Gastrocnemius medialis (tissue), 4 donors: ENCODE measurements at regions not wholly inside any gene's neighbourhood (a gene's known extent, or its start where the extent isn't known, plus 50 kb on each side); places are given as distances from the start of the nearest gene placed in this dataset.

ENCODE experiments used
- ATAC-seq, 2 donors: fragments of 150-250 bp; one replicate each; pipeline ENCODE4 v1.9.1; 2016
- DNase-seq, 2 donors: peaks; one replicate each; pipeline ENCODE4 v3.0.0-alpha.2; 2019
- H3K27ac ChIP-seq, 4 donors: fragments of 200-600 bp; sonication (generic); 1 replicate in 1 of 4; 2 replicates in 3 of 4; pipeline ENCODE4 v1.5.1; 2016 to 2018; ENCODE audit warnings: mild to moderate bottlenecking in 2 of 4, moderate library complexity in 1 of 4
- H3K27me3 ChIP-seq, 3 donors: fragments of 200-600 bp; sonication (generic) in 2 of 3; 1 replicate in 1 of 3; 2 replicates in 2 of 3; pipeline versions ENCODE4 v1.5.1 to v1.6.0; 2016 to 2019; ENCODE audit warnings: mild to moderate bottlenecking in 1 of 3, moderate library complexity in 1 of 3
- H3K36me3 ChIP-seq, 2 donors: fragments of 200-600 bp; sonication (generic) in 1 of 2; one replicate each; pipeline ENCODE4 v1.5.1; 2017 to 2018
- H3K4me1 ChIP-seq, 2 donors: fragments of 200-600 bp; sonication (generic) in 1 of 2; one replicate each; pipeline ENCODE4 v1.5.1; 2016 to 2017; ENCODE audit warnings: mild to moderate bottlenecking in 2 of 2
- H3K4me3 ChIP-seq, 4 donors: fragments of 200-600 bp; sonication (generic) in 3 of 4; 1 replicate in 1 of 4; 2 replicates in 3 of 4; pipeline ENCODE4 v1.5.1; 2016 to 2019; ENCODE audit warnings: mild to moderate bottlenecking in 2 of 4
- H3K9me3 ChIP-seq, 3 donors: fragments of 200-600 bp; sonication (generic) in 2 of 3; 1 replicate in 1 of 3; 2 replicates in 2 of 3; pipeline ENCODE4 v1.5.1; 2016 to 2019
- POLR2A ChIP-seq, 2 donors: fragments of 450-650 bp; IDR thresholded peaks; one replicate each; pipeline ENCODE4 v1.6.1; 2017; ENCODE audit warnings: antibody characterized with exemption in 2 of 2, mild to moderate bottlenecking in 2 of 2, moderate library complexity in 2 of 2
- in situ Hi-C, 4 donors: fragments of 200-750 bp; cut with MboI; loops; one replicate each; pipeline versions ENCODE4 v1.15.0 to v1.8.0; 2017; ENCODE audit warnings: low sequenced_read_pairs in 4 of 4
- intact Hi-C: fragments of 100-400 bp; cut with DNase I; formaldehyde crosslinking; loops from one replicate; pipeline ENCODE4 v1.15.1; 2023; ENCODE audit warnings: low total_unique reads
- TF ChIP-seq, protein P1 (sequence below), 5 experiments: fragments of 450-650 bp in 3 of 5; fragments of 200-600 bp in 2 of 5; sonication (generic) in 2 of 5; IDR thresholded peaks in 4 of 5; conservative IDR thresholded peaks in 1 of 5; 1 replicate in 4 of 5; 2 replicates in 1 of 5; pipeline ENCODE4 v1.5.1; 2016 to 2019; ENCODE audit warnings: antibody characterized with exemption in 5 of 5, mild to moderate bottlenecking in 3 of 5, moderate library complexity in 3 of 5

DNA sequence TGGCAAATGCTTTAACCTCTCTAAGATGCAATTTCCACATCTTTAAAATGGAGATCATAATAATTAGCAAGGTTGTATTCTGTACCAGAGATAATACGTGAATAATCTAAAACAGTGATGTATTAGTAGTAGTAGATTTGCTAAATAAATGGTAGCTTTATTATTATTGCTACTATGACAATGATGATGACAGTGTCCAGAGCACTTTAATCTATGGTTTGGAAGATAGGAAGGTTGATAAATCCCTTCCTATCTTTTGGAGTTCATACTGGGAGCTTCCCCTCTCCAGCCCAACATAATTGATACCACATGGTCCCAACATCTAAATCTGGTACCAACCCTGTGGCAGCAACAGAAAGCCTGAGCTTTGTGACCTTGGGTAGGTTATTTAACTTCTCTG lies 267.8 kb downstream of the FAT3 start:
- Histone ChIP-seq H3K27me3 (no peaks in the 10 kb centered on the region), H3K4me1 (no peaks in the 10 kb centered on the region), H3K36me3 (no peaks in the 10 kb centered on the region), H3K27ac (no peak overlapping the region), H3K4me3 (no peak overlapping the region), H3K9me3 (no peaks in the 10 kb centered on the region)
- TF ChIP-seq, protein P1, sequence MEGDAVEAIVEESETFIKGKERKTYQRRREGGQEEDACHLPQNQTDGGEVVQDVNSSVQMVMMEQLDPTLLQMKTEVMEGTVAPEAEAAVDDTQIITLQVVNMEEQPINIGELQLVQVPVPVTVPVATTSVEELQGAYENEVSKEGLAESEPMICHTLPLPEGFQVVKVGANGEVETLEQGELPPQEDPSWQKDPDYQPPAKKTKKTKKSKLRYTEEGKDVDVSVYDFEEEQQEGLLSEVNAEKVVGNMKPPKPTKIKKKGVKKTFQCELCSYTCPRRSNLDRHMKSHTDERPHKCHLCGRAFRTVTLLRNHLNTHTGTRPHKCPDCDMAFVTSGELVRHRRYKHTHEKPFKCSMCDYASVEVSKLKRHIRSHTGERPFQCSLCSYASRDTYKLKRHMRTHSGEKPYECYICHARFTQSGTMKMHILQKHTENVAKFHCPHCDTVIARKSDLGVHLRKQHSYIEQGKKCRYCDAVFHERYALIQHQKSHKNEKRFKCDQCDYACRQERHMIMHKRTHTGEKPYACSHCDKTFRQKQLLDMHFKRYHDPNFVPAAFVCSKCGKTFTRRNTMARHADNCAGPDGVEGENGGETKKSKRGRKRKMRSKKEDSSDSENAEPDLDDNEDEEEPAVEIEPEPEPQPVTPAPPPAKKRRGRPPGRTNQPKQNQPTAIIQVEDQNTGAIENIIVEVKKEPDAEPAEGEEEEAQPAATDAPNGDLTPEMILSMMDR (IDR thresholded peaks at IDR 0.05 in 4 of 5, conservative IDR thresholded peaks at IDR 0.05 in 1 of 5) = no peak
- TF ChIP-seq POLR2A (IDR thresholded peaks at IDR 0.05) = no peak
- in situ Hi-C loops = no loop called here
- DNase-seq (no peak), ATAC-seq (no peak)
- intact Hi-C loops = no loop called here

DNA sequence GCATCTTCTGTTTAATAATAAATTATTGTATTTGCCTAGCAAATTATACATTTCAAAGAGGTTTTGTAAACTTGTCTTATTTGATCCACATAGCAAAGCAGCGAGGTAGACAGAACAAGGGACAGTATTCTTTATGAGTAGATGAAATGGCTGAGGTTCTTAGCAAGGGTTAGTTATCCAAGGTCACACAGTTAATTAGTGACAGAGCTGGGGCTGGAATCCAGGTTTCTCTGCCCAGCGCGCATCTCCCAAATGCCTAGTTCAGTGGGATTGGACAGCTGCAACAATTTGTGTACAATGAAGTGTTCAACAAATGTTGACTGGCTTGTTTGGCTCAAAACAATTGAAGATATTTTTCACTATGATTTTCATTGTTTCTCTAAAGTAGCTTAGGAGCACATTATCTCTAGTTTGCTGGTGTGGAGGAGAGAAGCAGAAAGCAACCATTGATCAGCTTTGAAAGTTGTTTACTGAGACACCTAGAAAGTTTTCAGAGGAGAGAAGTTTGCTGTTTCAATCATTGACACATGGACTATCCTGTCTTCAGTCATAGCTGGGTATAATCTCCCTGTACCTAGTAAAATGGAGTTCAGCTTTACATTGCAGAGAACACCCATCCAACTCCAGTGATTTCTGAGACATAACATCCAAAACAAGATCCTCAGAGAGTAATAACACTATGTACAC lies 270.6 kb downstream of the FAT3 start:
- TF ChIP-seq, protein P1 (IDR thresholded peaks at IDR 0.05 in 4 of 5, conservative IDR thresholded peaks at IDR 0.05 in 1 of 5) = no peak
- no peak for TF ChIP-seq POLR2A (IDR thresholded peaks at IDR 0.05)
- Histone ChIP-seq H3K36me3 (no peaks in the 10 kb centered on the region), H3K4me1 (no peaks in the 10 kb centered on the region), H3K4me3 (no peak overlapping the region), H3K9me3 (no peaks in the 10 kb centered on the region), H3K27me3 (no peaks in the 10 kb centered on the region), H3K27ac (no peak overlapping the region)
- ATAC-seq (no peak), DNase-seq (no peak)
- intact Hi-C loops (no loop called here), in situ Hi-C loops (no loop called here)

DNA sequence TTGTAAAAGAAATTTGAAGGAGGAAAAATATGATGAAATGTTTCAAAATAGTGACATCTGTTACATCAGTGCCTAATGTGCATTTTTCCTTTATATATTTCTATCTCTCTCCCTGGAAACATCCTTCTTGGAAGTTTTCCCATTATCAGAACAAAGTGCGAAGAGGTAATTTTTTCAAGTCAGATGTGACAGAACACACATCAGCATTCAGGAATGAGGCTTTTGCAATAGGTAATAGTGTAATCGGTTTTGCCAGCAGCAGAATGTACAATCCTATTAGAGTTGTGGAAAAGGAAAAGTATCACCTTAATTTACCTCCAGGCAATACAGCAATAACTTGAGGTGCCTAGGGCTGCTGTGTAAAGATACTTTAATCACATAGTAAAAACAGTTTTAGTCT lies 275.8 kb downstream of the FAT3 start:
- DNase-seq (no peak), ATAC-seq (no peak)
- intact Hi-C loops (no loop called here), in situ Hi-C loops (no loop called here)
- Histone ChIP-seq H3K4me3 (no peak overlapping the region), H3K27ac (no peak overlapping the region), H3K36me3 (no peaks in the 10 kb centered on the region), H3K9me3 (no peaks in the 10 kb centered on the region), H3K4me1 (no peaks in the 10 kb centered on the region), H3K27me3 (no peaks in the 10 kb centered on the region)
- no peak for TF ChIP-seq POLR2A (IDR thresholded peaks at IDR 0.05)
- TF ChIP-seq, protein P1 (IDR thresholded peaks at IDR 0.05 in 4 of 5, conservative IDR thresholded peaks at IDR 0.05 in 1 of 5) = no peak

DNA sequence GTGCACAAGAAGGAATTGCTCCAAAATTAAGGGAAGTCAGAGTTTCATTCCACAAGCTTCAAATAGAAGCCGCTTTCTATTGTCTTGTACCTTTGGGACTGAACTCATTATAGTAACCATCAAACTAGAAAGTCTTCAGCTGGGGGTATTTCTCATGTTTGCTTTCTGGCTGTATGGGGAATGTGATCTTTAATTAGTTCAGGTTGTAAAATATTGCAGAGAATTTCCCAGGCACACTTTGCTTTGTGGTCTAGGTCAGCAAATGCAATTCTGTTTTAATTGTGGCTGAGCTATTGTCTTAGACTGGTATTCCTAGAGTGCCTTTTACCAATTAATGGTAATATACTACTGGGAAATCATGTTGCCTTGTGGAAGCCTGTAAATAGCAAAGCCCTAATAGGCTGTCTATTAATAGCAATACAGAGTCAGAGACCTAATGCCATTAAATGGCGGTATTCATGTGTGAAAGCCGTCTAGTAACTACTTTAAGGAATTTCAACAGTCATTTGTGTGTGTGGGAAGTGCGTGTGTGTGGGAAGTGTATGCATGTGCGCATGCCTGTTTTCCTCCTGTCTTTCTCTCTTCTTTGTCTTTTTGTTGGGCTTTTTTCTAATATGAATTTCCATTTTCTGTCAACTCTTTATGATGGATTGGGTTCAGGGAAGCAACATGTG lies 276.6 kb downstream of the FAT3 start:
- Histone ChIP-seq H3K36me3 (no peaks in the 10 kb centered on the region), H3K9me3 (no peaks in the 10 kb centered on the region), H3K27ac (no peak overlapping the region), H3K4me1 (no peaks in the 10 kb centered on the region), H3K27me3 (no peaks in the 10 kb centered on the region), H3K4me3 (no peak overlapping the region)
- no peak for ATAC-seq
- no peak for DNase-seq
- intact Hi-C loops = no loop called here
- TF ChIP-seq, protein P1 (IDR thresholded peaks at IDR 0.05 in 4 of 5, conservative IDR thresholded peaks at IDR 0.05 in 1 of 5) = no peak
- TF ChIP-seq POLR2A (IDR thresholded peaks at IDR 0.05) = no peak
- in situ Hi-C loops = no loop called here
